GM12864 (cell line): ENCODE measurements at regions not wholly inside any gene's neighbourhood (a gene's known extent, or its start where the extent isn't known, plus 50 kb on each side); places are given as distances from the start of the nearest gene placed in this dataset.

Experiments used
- DNase-seq: peaks from one replicate; pipeline ENCODE4 v3.0.0-alpha.2; 2011; ENCODE audit warnings: low read depth
- H3K4me3 ChIP-seq: 2 replicates; pipeline ENCODE4 v1.5.1; 2011; ENCODE audit warnings: mild to moderate bottlenecking, low read depth, low read length, control low read depth
- TF ChIP-seq, protein P1 (sequence below): IDR thresholded peaks from 2 replicates; pipeline ENCODE4 v1.5.1; 2011; ENCODE audit warnings: low read depth, mild to moderate bottlenecking, moderate library complexity, low read length, control low read depth, inconsistent platforms; ENCODE audit errors: missing control alignments

DNA sequence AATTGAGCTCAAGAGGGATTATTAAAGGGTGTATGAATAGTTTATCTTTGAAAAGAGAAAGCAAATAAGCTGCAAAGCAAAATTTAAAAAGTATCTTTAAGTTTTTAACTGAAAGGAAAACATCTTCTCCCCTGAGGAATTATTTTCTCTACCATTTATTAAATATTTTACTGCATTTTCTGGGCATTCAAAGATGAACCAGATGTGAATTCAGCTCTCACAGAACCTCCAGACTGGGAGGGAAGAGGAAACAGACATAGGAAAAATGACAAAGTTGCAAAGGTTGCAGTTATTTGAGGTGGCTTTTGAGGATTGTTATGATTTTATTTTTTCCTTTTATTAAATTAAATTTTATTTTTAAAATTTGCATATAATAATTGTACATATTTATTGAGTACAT is 122.7 kb upstream of the SESN3 start:
- DNase-seq = no peak
- H3K4me3 ChIP-seq = no peak overlapping the region
- TF ChIP-seq, protein P1, sequence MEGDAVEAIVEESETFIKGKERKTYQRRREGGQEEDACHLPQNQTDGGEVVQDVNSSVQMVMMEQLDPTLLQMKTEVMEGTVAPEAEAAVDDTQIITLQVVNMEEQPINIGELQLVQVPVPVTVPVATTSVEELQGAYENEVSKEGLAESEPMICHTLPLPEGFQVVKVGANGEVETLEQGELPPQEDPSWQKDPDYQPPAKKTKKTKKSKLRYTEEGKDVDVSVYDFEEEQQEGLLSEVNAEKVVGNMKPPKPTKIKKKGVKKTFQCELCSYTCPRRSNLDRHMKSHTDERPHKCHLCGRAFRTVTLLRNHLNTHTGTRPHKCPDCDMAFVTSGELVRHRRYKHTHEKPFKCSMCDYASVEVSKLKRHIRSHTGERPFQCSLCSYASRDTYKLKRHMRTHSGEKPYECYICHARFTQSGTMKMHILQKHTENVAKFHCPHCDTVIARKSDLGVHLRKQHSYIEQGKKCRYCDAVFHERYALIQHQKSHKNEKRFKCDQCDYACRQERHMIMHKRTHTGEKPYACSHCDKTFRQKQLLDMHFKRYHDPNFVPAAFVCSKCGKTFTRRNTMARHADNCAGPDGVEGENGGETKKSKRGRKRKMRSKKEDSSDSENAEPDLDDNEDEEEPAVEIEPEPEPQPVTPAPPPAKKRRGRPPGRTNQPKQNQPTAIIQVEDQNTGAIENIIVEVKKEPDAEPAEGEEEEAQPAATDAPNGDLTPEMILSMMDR = no peak

DNA sequence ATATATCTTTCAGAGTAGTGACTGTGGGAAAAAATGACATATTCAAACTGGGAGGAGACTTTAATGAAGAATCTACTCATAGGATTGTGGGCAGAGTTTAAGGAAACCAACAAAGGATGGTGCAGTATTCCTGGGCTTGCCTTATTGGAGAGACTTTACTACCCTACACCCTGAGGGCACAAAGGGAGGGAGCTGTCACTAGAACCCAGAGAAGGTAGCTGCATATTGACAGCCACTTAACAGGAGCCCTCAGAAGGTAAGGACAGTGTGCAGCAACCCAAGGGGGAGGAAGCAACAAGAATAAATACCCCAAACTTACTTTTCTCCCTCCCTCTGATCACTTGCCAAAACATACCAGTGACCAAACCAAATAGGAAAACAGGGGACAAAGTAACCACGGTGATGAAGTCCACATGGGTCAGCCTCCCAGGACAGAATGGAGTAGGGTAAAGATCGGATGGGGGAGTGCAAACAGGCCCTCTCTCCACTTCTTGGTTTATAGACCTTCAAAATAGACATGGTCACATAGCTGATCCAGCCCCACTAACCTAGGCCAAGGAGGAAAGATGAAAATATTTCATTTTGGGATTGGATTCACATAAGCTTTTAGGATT is 121.8 kb upstream of the SESN3 start:
- TF ChIP-seq, protein P1 = no peak
- no peak for DNase-seq
- no peak overlapping the region for H3K4me3 ChIP-seq

- no peak for DNase-seq
- no peak overlapping the region for H3K4me3 ChIP-seq
- TF ChIP-seq, protein P1 = no peak
Measured at GRCh38 chr11:95349345-95349942, 118.4 kb upstream of the SESN3 start.

DNA sequence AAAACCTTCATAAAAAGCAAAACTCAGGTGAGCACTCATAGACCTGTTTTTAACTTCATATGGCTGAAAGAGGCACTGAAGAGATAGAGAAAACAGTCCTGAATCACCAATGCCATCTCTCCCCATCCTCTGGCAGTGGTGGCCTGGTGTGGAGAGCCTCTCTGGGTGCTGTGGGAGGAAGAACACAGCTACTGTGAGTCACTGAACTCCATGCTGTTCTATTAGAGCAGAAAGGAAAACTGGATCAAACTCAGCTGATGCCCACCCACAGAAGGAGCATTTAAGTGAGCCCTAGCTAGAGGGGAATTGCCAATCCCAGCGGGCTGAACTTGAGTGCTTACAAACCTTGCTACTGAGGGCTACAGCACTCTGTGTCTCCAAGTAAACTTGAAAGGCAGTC is 115.3 kb upstream of the SESN3 start:
- TF ChIP-seq, protein P1 = no peak
- DNase-seq = no peak
- no peak overlapping the region for H3K4me3 ChIP-seq

DNA sequence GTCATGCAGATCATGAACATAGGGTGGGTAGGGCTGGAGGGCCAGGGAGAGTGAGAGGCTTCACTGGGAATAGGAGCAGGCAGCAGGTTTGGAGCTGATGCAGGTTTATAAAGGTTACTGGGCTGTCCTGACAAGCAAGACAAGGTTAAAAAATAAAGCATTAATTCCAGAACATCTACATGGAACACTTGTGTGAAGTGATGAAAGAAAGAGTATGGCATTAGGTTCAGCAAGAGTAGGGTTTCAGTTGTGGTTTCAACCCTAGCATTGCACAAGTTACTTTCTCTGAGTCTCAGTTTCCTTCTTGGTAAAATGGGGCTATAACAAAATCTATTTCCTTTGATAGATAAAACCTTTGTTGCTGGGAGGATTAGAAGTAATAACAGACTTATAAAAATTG is 114.6 kb upstream of the SESN3 start:
- TF ChIP-seq, protein P1 = no peak
- DNase-seq = no peak
- H3K4me3 ChIP-seq = no peak overlapping the region

DNA sequence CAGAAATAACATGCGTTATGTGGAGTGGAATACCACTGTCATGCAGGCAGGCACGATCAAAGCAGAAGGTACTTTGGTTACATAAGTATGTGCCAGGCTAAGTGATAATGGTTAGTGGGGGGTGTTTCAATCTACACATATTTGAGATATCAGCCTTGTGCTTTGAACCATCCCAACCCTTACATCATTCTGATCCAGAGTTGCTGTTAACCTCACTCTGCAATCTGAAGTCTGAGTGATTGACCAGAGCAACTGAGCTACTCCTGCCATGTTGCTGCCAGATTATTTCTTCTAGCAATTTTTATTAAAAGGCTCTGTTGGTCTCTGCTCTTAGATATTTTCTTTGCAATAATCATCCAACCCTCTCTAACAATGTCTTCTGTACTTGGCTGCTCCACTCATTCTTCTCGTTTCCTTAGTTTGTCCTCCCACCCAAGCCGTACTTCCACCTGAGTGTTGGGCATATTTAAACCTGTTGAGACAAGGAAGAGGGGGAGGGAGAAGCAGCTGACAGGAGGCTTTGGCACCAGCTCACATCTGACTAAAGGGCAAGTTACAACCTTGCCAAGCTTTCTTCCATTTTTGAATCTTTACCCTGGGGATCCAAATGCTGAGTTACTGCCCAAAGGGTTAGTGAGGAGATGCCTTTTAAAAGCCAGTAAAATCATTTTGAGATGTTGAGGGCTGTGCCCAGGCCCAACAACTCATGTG is 114.1 kb upstream of the SESN3 start:
- H3K4me3 ChIP-seq = no peak overlapping the region
- DNase-seq = no peak
- TF ChIP-seq, protein P1 = no peak
